HL-60/S4 treated with phorbol 12-myristate 13-acetate at 8.2 ng/mL for 4 days and 3 days (cell line): ENCODE measurements at regions not wholly inside any gene's neighbourhood (a gene's known extent, or its start where the extent isn't known, plus 50 kb on each side); places are given as distances from the start of the nearest gene placed in this dataset.

ENCODE experiments used
- in situ Hi-C: fragments of 300-500 bp; cut with MboI; formaldehyde crosslinking; loops from 2 replicates; pipeline ENCODE4 v1.15.0; 2022; ENCODE audit warnings: low sequenced_read_pairs

DNA sequence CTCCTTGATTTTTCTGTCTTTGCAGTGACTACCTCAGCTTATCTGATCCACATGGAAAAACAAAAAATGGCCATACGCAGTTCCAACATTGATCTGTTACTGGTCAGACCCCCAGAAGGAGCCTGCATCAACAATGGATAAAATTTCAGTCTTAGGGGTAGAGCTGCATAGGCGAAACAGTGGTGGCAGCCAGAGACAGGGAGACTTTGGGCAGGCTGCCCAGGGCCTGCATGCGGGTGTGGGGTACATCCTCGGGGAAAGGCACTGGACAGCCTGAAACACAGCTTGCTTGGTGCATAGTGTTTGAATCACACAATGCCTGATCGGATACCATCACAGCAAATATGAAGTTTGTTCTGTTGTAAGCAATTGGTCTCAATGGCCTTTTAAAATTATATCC lies 847.8 kb downstream of the QKI start:
- in situ Hi-C loops: no loop called here

DNA sequence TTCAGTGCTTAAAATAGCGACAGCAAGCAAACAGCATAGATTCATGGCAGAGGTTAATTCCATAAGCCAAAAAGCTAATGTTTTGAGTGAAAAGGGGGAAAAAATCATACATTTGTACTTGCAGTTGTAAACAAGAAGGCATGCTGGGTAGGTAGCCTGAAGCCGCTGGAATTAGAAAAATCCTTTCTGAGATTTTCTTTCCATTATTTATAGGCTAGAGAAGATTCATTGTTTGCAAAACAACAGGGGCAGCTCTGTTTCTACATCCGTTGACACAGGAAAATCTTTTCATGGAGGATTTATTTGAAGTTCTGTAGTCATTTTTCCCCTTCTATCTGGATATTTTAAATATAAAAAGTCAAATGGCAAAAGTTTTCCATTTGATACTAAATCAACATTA lies 843.9 kb downstream of the QKI start:
- in situ Hi-C loops: no loop called here

DNA sequence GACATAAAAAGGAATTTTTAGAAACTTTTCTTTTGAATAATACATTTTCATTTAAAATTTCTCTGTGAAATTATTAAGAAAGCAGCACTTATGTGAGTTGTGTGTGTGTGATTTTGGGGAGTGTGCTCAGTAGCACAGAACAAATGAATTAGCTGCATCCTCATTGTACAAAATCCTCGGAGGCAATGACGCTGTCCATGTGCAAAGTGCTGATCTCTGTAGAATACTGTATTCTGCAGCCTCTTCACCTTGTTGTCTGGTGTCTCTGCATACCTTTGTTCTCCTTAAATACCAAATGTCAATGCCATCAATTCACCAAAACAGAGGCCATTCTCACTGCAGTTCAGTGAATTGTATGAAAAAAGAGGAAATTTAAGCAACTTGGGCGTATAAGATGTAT lies 838.4 kb downstream of the QKI start:
- in situ Hi-C loops: no loop called here

DNA sequence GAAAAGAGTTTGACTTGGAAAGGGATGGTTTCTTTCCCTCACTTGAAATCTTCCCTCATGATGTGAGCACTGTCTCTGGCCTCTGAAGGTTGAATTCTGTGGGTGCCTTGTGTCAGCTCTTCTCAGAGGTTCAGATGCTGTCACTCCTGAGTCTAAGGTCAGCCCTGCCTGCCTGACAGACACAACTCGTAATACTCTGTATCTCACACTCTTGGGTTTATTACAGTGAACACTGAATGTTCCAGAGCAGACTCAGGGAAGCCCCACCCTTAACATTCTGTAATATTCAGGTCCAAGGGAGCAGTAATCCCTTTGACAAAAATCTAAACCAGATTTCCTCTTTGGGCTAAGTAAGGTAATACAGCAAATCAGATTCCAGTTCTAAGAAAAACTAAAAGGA lies 837.8 kb downstream of the QKI start:
- in situ Hi-C loops: no loop called here

DNA sequence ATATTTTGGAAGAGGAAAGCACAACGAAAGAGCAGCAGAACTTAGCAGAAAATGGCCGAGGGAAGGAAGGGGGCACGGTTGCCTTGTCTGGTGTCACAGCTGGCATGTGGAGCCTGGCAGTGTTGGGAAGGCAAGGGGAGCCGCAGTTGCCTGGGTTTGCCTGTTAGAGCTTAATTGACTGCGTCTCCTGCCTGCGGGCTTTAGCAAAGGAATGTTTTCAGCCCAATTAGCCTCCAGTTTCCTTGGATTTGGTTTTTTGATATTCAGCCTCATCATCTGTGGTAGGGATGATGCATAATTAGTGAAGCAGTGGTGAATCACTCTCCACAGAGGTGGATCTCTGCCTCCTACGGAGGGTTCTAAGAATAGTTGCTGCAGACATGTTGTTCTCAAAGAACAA lies 832.6 kb downstream of the QKI start:
- in situ Hi-C loops: no loop called here

DNA sequence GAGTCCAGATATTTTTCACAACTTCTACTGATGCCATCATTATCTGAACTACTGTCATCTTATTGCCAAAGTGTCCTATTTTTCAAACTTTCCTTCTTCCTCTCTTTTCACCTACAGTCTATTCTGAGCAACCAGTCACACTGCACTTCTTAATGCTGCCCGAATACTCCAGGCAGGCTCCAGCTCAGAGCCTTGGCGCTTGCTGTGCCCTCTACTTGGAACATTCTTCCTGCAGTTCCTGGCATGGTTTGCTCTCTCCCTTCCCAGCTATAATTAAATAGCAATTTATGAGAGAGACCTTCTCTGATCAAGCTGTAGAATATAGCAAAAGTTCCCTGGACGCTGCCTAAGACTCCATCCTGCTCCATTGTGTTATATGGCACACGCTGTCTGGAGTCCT lies 831.6 kb downstream of the QKI start:
- in situ Hi-C loops: no loop called here

DNA sequence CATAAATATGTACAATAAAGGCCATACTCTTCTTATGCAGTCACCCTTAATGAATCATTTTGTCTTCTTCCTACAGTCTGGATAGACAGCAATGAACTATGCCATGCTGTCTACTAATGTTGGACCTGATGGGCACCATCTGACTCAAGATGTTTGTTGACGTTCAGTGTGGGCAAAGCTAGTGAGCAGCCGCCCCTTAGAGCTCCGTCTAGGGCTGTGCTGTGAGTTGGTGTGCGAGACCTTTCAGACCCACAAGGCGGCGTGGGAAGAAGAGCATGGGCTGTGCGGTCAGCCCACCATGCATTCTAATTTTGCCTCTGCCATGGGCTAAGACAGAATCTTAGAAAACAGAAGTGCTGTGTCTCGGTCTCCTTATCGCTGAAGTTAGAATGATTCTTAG lies 829.4 kb downstream of the QKI start:
- in situ Hi-C loops: no loop called here

DNA sequence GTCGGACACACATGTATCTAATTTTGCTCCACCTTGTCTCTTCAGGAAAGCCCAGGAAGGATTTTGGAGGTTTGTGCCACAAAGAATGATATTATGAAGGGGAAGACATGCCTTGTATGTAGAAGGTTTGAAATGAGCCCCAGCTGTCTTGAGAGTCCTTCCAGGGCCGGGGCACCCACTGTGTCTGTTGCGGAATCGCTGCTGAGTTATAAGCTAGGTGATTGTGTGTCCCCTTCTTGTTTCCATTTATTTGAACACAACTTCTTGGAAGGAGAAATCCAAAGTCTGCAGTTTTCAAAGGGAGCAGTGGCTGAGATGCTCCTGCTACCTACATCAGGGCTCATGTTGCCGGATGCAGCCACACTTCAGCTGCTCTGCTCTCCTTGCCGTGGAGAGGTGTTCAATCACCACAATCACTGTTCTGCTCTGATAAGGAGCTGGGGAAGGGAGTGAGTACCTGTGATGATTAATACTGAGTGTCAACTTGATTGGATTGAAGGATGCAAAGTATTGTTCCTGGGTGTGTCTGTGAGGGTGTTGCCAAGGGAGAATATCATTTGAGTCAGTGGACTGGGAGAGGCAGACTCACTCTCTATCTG lies 828.6 kb downstream of the QKI start:
- in situ Hi-C loops: no loop called here

DNA sequence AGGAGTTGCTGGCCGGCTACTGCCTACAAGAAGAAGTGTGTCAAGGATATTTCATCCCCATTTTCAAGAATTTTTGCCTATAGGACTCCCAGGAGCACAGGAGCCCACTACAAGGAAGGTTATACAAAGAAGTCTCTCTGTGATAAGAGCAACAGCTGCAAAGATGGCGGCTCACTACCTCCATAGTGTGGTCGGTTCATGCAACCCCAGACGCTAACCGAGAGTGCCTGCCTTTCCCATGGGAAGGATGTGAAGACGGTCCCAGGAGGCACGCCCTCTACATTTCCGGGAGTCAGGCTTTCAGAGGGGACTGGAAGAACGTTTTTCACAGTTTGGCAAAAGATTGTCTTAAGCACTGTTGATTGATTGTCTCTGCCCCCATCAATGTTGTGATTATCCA lies 816.3 kb downstream of the QKI start:
- in situ Hi-C loops: no loop called here

DNA sequence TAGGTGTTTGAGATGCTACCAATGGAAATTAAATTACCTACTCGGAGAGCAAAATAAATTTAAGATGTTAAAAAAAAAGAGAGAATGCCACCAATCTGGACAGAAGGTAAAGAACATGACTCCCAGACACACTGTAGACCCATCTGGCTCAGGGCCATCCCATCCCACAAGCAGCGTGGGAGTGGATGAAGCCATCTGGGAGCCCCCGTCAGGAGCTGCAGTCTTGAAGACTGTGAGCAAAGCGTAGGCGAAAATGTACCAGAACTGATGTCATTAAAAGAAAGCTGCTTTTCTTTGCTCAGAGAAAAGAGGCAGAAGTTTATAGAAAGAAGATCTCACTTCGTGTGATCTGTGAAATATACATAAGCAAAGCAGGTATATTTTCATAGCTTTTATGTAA lies 815.7 kb downstream of the QKI start:
- in situ Hi-C loops: no loop called here

DNA sequence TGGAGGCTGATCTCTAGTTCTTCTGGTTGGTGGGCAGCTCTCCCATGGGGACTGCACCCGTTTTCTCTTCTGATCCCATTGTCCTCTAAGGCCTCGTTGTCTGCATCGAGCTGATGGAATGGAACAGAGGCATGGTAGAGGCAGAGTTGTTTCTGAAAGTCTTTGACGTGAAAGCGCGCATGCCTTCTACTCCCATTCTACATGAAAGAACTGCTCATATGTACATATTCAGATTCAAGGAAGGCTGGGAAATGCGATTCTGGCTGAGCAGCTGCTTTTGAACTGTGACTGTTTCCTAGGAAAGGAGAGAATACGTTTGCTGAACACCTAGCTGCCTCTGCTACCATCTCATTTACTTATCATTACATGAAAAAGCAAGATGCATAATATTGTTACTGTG lies 815.2 kb downstream of the QKI start:
- in situ Hi-C loops: no loop called here

DNA sequence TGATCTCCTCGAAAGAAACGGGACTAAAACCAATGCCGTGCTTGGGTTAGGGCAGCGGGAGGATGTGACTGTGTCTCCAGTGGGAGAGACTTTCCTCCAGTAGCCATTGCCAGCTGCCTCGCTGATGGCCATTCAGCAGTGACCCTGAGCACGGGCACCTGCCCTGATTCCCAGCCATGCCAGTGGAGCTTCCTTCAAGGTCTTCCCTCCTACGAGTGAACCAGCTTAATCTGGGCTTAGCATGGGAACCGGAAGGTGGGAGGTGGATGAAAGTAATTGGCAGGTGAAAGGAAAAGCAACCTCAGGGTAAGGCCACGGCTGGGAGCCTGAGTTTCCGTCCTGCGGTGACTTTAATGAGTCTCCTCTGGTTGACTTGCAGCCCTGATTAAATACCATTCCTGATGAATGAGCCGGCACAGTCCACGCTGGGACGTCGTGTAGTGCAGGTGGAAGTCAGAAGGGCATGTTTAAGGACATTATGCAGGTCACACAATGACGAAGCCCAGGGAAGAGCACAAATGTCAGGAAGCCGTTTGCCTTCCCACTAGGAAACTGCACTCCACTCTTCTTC lies 813.5 kb downstream of the QKI start:
- in situ Hi-C loops: no loop called here

DNA sequence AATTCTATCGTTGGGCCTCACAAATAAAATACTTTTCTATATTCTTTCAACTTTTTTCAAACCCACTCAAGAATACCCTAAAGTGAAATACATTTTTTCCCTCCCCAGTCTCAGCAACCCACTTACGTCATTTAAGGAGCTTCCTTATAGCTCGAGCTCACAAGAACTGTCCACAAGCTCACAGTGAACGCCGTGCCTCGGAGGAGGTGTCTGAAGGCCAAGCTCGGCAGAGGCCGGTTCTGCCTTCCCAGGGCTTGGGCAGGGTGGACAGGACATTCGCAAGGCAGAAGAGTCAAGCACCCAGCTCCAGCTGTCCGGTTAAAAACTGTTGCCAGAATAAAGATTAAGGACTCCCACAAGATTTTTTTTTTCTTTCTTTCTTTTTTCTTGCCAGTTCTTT lies 802.3 kb downstream of the QKI start:
- in situ Hi-C loops: no loop called here

DNA sequence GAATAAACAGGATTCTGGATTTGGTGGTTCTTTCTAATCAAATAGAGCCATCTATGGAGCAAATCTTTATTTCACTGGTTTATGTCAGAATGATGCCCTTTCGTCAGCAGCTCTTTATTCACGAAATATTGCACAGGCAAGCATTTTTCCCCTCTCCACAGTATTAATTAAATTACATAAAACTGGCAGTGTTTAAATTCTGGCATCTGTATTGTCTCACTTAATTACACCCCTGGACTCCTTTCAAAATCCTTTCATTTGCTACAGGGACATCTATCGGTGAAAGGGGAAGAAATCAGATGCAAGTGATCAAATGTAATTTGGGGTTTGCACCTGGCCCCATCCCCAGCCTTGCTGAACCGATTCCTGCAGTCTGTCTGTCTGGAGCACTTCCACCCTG lies 801.9 kb downstream of the QKI start:
- in situ Hi-C loops: no loop called here

DNA sequence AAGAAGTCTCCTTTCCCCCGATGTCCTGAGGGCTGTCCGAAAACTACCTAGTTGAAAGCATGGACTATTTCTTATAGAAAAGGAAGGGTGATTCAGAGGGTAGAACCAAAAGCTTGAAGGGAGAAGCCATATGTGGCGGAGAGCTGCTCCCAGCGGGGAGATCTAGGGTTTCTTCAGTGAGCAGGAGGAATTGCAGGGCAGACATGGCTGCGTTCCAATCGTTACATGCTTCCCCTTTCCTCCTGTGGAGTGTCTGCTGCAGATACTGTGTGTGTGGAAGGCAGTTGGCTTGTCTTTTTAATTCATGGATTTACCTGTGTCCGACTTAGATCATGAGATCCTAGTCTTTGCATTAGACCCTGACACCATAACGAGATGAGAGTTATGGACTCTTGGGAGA lies 799.5 kb downstream of the QKI start:
- in situ Hi-C loops: no loop called here

DNA sequence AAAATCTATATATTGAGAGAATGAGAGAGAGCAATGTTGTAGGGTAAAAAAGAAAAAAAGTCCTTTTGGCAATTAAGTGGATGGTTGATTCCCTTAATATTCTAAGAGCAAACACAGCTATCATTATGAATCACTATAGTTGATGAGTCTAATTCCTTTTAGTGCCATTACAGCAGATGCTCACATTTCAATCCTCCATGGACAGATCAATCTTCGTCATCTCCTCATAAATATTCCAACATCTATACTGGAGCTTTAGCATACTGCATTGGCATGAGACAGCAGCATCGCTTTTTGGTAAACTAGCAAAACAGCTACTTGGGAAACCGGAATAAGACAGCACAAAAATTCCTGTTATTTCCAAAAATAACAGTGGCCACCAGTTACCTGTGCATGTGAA lies 796.7 kb downstream of the QKI start:
- in situ Hi-C loops: no loop called here

DNA sequence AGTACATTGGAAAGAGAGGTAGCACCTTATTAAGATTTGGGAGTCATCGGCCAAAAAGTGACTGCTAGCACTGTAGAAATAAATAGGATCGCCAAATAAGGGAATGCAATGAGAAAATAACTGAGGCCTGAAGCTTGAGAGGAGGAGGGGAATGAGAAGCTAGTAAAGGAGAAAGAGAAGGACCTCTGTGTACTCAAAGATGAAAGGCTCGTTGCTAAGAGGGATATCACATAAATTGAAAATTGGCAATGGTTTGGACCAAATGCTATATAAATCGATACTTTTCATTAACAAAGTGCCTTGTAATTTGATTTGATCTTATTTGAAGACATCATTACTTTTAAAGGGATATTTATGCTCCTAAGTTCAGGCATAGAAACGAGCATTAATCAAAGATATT lies 796.3 kb downstream of the QKI start:
- in situ Hi-C loops: no loop called here

DNA sequence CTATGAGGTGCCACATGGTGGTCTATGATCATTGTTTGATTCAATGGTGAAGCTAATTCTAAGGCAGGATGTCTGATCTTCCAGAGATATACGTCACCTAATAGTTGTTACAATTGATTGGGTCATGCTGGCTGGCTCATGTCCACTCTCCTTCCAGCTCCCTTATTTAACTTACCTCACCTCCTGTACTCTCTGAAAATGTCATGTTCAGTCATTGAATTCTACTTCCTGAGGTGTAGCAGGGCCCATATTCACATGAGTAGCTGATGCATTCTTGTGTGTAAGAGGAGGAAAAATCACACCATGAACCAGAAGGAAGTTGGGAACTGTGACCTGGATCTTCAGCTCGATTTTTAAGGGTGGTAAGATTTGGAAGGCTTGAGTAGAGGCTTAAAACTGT lies 795.8 kb downstream of the QKI start:
- in situ Hi-C loops: no loop called here

DNA sequence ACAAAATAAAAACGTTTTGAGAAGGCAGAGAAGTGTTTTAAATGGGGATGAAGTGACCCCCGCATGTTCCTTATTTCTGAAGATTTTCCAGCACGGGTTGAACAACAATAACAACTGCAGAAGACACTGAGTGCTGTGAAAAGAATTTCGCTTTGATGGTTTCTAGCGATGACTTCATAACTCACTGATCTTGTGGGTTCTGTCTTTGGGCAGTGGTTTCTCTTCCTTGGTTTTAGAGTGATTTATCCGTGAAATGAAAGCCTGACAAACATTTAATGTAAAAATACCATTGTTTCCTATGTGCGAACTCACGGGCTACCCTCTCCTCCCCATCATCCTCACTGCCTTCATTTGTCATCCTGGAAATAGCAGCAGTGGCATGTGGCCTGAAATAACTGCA lies 793.9 kb downstream of the QKI start:
- in situ Hi-C loops: no loop called here

DNA sequence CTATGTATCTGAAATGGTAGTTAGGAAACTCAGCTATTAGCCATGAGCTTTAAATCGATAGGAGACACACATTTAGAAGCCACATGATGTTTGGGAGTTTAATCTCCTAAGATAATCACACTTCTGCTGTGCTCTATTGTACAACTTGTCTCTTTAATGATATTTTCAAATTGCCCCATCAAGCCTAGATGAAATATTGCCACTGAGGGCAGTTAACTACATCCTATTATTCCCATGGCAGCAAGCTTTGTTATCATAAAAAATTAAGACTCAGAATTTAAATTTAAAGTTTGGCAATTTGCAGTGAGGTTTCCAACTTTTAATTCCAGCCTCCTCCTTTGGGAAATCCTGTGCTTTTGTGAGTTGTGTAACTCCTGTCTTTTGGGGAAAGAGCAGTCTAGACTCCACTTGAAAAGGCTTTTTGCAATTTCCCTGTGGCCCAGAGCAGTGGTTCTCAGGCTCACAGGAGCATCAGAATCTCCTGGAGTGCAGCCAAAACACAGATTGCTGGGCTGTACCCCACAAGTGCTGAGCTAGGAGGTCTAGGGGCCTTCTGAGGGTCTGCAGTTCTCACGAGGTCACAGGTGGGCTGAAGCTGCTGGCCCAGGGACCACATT lies 792.4 kb downstream of the QKI start:
- in situ Hi-C loops: no loop called here

DNA sequence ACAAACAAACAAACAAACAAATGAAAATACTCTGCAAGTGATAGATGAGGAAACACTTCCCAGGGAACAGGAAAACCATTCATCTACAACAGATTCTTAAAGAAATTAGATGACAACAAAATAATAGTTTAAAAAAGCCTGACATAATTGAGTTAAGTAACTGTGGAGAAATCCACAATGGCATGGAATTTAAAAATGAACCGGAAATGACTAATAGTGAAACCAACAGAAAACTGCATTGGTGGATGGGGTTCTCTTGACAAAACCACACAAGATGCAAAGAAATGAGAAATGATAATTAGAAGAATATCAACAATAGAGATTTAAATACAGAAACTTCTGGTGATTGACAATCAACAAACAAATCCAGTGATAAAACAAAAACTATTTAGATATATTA lies 785.6 kb downstream of the QKI start:
- in situ Hi-C loops: no loop called here

DNA sequence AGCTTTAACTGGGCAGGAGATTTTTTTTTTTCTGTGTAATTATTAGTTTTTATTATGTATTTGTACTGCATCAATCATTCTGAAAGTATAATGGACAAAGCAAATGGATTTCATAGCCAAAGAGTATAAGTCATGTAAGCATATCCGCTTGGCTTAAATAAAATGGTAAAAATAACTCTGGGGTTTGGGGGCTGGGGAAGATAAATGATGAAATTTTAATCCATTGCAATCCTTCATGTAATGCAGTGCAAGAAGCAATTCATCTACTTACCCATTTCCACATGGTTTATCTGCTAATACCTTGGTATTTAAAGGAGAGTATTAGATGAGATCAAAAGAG lies 781.4 kb downstream of the QKI start:
- in situ Hi-C loops: no loop called here

DNA sequence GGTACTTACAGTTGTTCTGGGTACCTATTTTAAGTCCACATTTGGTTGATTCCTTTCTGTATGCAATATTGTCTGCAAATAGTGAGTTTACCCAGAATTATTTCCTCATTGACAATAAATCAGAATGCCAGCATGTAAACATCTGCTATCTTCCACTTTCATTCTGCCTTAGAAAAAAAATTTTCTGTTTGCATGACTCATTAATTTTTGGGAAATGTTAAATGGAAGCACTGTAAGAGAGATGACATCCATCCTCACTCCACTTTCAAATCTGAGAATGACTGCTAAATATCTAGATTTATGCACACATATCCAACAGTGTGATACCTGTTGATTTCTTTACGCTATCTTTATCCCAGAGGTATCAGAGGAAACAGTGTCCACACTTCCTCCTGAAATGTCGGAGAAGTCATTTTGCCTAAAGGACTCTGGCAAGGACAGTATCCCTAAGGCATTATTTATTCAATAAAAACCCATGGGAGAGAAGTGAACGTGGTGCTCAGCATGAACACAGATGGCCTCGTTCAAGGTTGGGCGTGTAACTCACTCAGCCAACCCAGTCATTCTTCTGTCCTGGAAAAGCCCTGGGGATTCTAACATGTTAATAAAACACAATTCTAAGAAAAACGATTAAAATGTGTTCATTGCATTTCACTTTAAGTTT lies 780.9 kb downstream of the QKI start:
- in situ Hi-C loops: no loop called here
